HCT116 (cell line): ENCODE measurements at regions not wholly inside any gene's neighbourhood (a gene's known extent, or its start where the extent isn't known, plus 50 kb on each side); places are given as distances from the start of the nearest gene placed in this dataset.

Experiments
- ATAC-seq: fragments of 200-7000 bp; cut with Tn5 transposase; 2 replicates; pipeline ENCODE4 v1.9.1; 2020; ENCODE audit warnings: mild to moderate bottlenecking, moderate library complexity
- BruUV-seq: library from RNA; stranded (reverse); fragments of 400-500 nt; replicated peaks from 2 replicates; lab custom pipeline; 2021; lab: Mats Ljungman, UMichigan
- CTCF ChIA-PET: fragments of 300-600 bp; sonication (Branson Sonifier 250); formaldehyde crosslinking; loops from one replicate; lab custom pipeline; 2021; ENCODE audit warnings: antibody characterized with exemption; lab: Charles Lee
- POLR2A ChIA-PET: fragments of 300-600, 350-600 bp; sonication (Branson Sonifier 250); formaldehyde crosslinking; loops from one replicate; lab custom pipeline; 2021; ENCODE audit warnings: antibody characterized with exemption; lab: Charles Lee
- RAD21 ChIA-PET, 2 experiments: fragments of 300-600 bp; sonication (Branson Sonifier 250); formaldehyde crosslinking; loops; one replicate each; lab custom pipeline; 2023; ENCODE audit warnings: low total read pairs in 2 of 2; ENCODE audit not compliant: uncharacterized antibody in 2 of 2, unreplicated experiment in 2 of 2, low non-redundant PET in 1 of 2; lab: Charles Lee
- DNase-seq: peaks from one replicate; pipeline ENCODE4 v3.0.0-alpha.2; 2010; ENCODE audit warnings: low read depth, low spot score
- H2AFZ ChIP-seq: fragments of 200-600 bp; shearing (Covaris generic), sonication (generic); 2 replicates; pipeline ENCODE4 v1.6.1; 2017; ENCODE audit warnings: low read depth, mixed run types, mixed read lengths, antibody characterized with exemption, low read length; ENCODE audit not compliant: poor library complexity, severe bottlenecking
- H3K27ac ChIP-seq: 2 replicates; pipeline ENCODE4 v1.5.1; 2012; ENCODE audit warnings: low read depth, low read length
- H3K27me3 ChIP-seq: fragments of 200-600 bp; sonication (generic); 2 replicates; pipeline ENCODE4 v1.6.1; 2016; ENCODE audit warnings: mixed run types, low read length, mixed read lengths; ENCODE audit not compliant: insufficient read depth
- H3K36me3 ChIP-seq, 2 experiments: fragments of 200-500 bp in 1 of 2; fragments of 200-600 bp in 1 of 2; sonication (Bioruptor generic) in 1 of 2; sonication (generic) in 1 of 2; 2 replicates each; pipeline versions ENCODE4 v1.5.1 to v1.6.1; 2014 to 2016; ENCODE audit warnings: low read length in 2 of 2, inconsistent platforms in 1 of 2, mixed read lengths in 1 of 2, mixed run types in 1 of 2; ENCODE audit not compliant: insufficient read depth in 2 of 2, control insufficient read depth in 1 of 2
- H3K4me1 ChIP-seq, 2 experiments: fragments of 200-600 bp in 1 of 2; sonication (generic) in 1 of 2; 2 replicates each; pipeline versions ENCODE4 v1.5.1 to v1.6.1; 2012 to 2017; ENCODE audit warnings: low read length in 2 of 2, inconsistent platforms in 1 of 2, mild to moderate bottlenecking in 1 of 2, mixed read lengths in 1 of 2, mixed run types in 1 of 2, moderate library complexity in 1 of 2; ENCODE audit not compliant: insufficient read depth in 2 of 2, control insufficient read depth in 1 of 2
- H3K4me2 ChIP-seq: fragments of 200-600 bp; sonication (generic); 2 replicates; pipeline ENCODE4 v1.6.1; 2017; ENCODE audit warnings: mixed run types, low read length, mixed read lengths
- H3K4me3 ChIP-seq, 2 experiments: fragments of 200-600 bp in 1 of 2; sonication (generic) in 1 of 2; replicated peaks in 1 of 2; 2 replicates each; pipeline ENCODE4 v1.5.1; 2011 to 2016; ENCODE audit warnings: low read length in 2 of 2, control low read depth in 1 of 2, low read depth in 1 of 2, mild to moderate bottlenecking in 1 of 2, mixed read lengths in 1 of 2, mixed run types in 1 of 2
- H3K79me2 ChIP-seq: fragments of 200-600 bp; sonication (generic); 2 replicates; pipeline ENCODE4 v1.6.1; 2017; ENCODE audit warnings: mild to moderate bottlenecking, mixed run types, low read length, moderate library complexity, mixed read lengths; ENCODE audit not compliant: insufficient read depth
- H3K9ac ChIP-seq: fragments of 200-600 bp; sonication (generic); 2 replicates; pipeline ENCODE4 v1.6.1; 2016; ENCODE audit warnings: low read length, mixed read lengths
- H3K9me2 ChIP-seq: fragments of 200-600 bp; sonication (generic), shearing (Covaris generic); 2 replicates; pipeline ENCODE4 v1.6.1; 2017; ENCODE audit warnings: mixed run types, mild to moderate bottlenecking, moderate library complexity; ENCODE audit not compliant: insufficient read depth
- H3K9me3 ChIP-seq, 2 experiments: fragments of 200-500 bp in 1 of 2; fragments of 200-600 bp in 1 of 2; sonication (Bioruptor generic) in 1 of 2; sonication (generic) in 1 of 2; 2 replicates each; pipeline ENCODE4 v1.6.1; 2014 to 2017; ENCODE audit warnings: low read length in 2 of 2, mixed read lengths in 2 of 2, inconsistent platforms in 1 of 2, low read depth in 1 of 2, mild to moderate bottlenecking in 1 of 2, mixed run types in 1 of 2, moderate library complexity in 1 of 2; ENCODE audit not compliant: control insufficient read depth in 1 of 2, insufficient read depth in 1 of 2
- H4K20me1 ChIP-seq: fragments of 200-600 bp; sonication (generic), shearing (Covaris generic); 2 replicates; pipeline ENCODE4 v1.6.1; 2017; ENCODE audit warnings: mixed run types, mild to moderate bottlenecking, moderate library complexity; ENCODE audit not compliant: insufficient read depth
- EGR1 ChIP-seq: IDR thresholded peaks from 2 replicates; pipeline ENCODE4 v1.6.1; 2012; ENCODE audit warnings: low read depth
- MAX ChIP-seq: IDR thresholded peaks from 2 replicates; pipeline ENCODE4 v1.6.1; 2012
- ZFX ChIP-seq: fragments of 450-650 bp; IDR thresholded peaks from 2 replicates; pipeline ENCODE4 v1.6.1; 2017
- ZNF274 ChIP-seq: fragments of 200-500 bp; sonication (Bioruptor generic); IDR thresholded peaks from 2 replicates; pipeline ENCODE4 v1.6.1; 2014; ENCODE audit warnings: mild to moderate bottlenecking, low read depth, low read length, inconsistent platforms
- intact Hi-C: fragments of 100-400 bp; cut with micrococcal nuclease; formaldehyde crosslinking; loops from 2 replicates; pipeline ENCODE4 v1.10.0; 2022
- TF ChIP-seq, protein P1 (sequence below): IDR thresholded peaks from 2 replicates; pipeline ENCODE4 v1.6.1; 2012
- TF ChIP-seq, protein P2 (sequence below): IDR thresholded peaks from 2 replicates; pipeline ENCODE4 v1.6.1; 2012; ENCODE audit warnings: low read depth

DNA sequence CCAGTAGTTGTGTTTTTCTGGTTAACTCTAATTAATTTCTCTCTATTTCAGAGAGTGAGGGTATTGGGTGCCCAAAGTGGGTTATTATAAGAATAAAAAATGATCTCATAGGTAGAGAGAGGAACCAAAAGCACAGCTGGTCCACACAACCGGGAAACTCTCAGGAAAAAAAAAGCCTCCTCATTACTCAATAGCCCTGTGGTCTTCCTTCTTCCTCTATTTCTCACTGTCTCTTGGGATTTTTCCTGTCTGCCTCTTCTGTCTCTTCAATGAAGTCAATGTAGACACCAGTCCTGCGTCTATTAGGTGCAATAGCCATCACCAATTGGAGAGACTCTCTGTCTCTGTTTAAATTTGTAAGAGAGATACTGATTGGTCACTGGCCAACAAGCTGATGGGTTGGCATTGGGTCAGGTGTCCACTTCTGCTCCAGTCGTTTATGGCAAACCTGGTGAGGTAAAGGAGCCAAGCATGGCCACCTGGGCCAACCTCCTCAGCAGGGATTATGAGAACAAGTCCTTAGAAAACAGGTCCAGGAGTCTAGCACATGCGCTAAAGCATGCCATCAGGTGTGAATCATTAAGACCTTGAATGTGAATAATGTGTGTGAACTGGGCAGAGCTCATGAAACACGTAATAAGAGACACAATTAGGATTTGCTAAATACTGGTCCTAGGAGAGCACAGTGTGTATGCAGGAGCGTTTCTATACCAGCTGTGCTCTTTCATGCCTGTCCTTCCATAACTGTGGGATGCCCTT lies 443.0 kb upstream of the RUNX1 start:
- CTCF ChIA-PET = no interaction called here
- H2AFZ ChIP-seq = no peak overlapping the region
- intact Hi-C loops = no loop called here
- no peak for TF ChIP-seq MAX
- TF ChIP-seq, protein P1, sequence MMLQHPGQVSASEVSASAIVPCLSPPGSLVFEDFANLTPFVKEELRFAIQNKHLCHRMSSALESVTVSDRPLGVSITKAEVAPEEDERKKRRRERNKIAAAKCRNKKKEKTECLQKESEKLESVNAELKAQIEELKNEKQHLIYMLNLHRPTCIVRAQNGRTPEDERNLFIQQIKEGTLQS = no peak
- TF ChIP-seq, all 23 proteins: peak for 0
- H3K27me3 ChIP-seq = no peaks in the 10 kb centered on the region
- ChIA-PET RAD21 (no interaction called here), POLR2A (no interaction called here)
- BruUV-seq = no TSS peak
- H3K9ac ChIP-seq = no peak overlapping the region
- no peak overlapping the region for H3K27ac ChIP-seq
- DNase-seq = no peak
- no peaks in the 10 kb centered on the region for H3K4me1 ChIP-seq
- no peak overlapping the region for H3K4me3 ChIP-seq
- no peaks in the 10 kb centered on the region for H3K9me2 ChIP-seq
- H3K4me2 ChIP-seq = no peak overlapping the region
- no peaks in the 10 kb centered on the region for H3K9me3 ChIP-seq
- no peak for ATAC-seq
- H3K36me3 ChIP-seq = no peaks in the 10 kb centered on the region
- H3K79me2 ChIP-seq = no peaks in the 10 kb centered on the region
- H4K20me1 ChIP-seq = no peaks in the 10 kb centered on the region

GRCh38 chr21:35491114-35491513 lies 442.0 kb upstream of the RUNX1 start:
- no peaks in the 10 kb centered on the region for H3K4me1 ChIP-seq
- no peak for ATAC-seq
- TF ChIP-seq, protein P2, sequence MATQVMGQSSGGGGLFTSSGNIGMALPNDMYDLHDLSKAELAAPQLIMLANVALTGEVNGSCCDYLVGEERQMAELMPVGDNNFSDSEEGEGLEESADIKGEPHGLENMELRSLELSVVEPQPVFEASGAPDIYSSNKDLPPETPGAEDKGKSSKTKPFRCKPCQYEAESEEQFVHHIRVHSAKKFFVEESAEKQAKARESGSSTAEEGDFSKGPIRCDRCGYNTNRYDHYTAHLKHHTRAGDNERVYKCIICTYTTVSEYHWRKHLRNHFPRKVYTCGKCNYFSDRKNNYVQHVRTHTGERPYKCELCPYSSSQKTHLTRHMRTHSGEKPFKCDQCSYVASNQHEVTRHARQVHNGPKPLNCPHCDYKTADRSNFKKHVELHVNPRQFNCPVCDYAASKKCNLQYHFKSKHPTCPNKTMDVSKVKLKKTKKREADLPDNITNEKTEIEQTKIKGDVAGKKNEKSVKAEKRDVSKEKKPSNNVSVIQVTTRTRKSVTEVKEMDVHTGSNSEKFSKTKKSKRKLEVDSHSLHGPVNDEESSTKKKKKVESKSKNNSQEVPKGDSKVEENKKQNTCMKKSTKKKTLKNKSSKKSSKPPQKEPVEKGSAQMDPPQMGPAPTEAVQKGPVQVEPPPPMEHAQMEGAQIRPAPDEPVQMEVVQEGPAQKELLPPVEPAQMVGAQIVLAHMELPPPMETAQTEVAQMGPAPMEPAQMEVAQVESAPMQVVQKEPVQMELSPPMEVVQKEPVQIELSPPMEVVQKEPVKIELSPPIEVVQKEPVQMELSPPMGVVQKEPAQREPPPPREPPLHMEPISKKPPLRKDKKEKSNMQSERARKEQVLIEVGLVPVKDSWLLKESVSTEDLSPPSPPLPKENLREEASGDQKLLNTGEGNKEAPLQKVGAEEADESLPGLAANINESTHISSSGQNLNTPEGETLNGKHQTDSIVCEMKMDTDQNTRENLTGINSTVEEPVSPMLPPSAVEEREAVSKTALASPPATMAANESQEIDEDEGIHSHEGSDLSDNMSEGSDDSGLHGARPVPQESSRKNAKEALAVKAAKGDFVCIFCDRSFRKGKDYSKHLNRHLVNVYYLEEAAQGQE = peak; percentile 23; the same call in 1 of the 2 replicates
- TF ChIP-seq MAX (no peak), EGR1 (no peak), ZFX (no peak), ZNF274 (no peak)
- ChIA-PET POLR2A (no interaction called here), CTCF (no interaction called here), RAD21 (no interaction called here)
- H3K9ac ChIP-seq = no peak overlapping the region
- no peak overlapping the region for H3K27ac ChIP-seq
- H3K79me2 ChIP-seq = no peaks in the 10 kb centered on the region
- H3K4me3 ChIP-seq = no peak overlapping the region
- BruUV-seq = no TSS peak
- no peaks in the 10 kb centered on the region for H3K36me3 ChIP-seq
- H2AFZ ChIP-seq = no peak overlapping the region
- no peak for DNase-seq
- H3K9me2 ChIP-seq = no peaks in the 10 kb centered on the region
- intact Hi-C loops = no loop called here
- no peak overlapping the region for H3K4me2 ChIP-seq
- H3K27me3 ChIP-seq = no peaks in the 10 kb centered on the region
- no peaks in the 10 kb centered on the region for H3K9me3 ChIP-seq
- H4K20me1 ChIP-seq = no peaks in the 10 kb centered on the region
